Vagina (tissue), 2 donors: ENCODE measurements at regions not wholly inside any gene's neighbourhood (a gene's known extent, or its start where the extent isn't known, plus 50 kb on each side); places are given as distances from the start of the nearest gene placed in this dataset.

Experiments used
- DNase-seq, 2 donors: peaks; one replicate each; pipeline ENCODE4 v3.0.0-alpha.2; 2017; ENCODE audit errors: extremely low spot score in 2 of 2
- H3K27ac ChIP-seq: fragments of 200-600 bp; sonication (generic); one replicate; pipeline ENCODE4 v1.5.1; 2019
- H3K27me3 ChIP-seq: fragments of 200-600 bp; sonication (generic); one replicate; pipeline ENCODE4 v1.5.1; 2019
- H3K36me3 ChIP-seq, 2 donors: fragments of 200-600 bp; sonication (generic); one replicate each; pipeline ENCODE4 v1.5.1; 2017 to 2019
- H3K4me1 ChIP-seq: fragments of 200-600 bp; sonication (generic); one replicate; pipeline ENCODE4 v1.5.1; 2019
- H3K4me3 ChIP-seq, 2 donors: fragments of 200-600 bp; sonication (generic); 1 replicate in 1 of 2; 2 replicates in 1 of 2; pipeline ENCODE4 v1.5.1; 2016 to 2019
- H3K9me3 ChIP-seq: fragments of 200-600 bp; sonication (generic); one replicate; pipeline ENCODE4 v1.5.1; 2019
- CTCF ChIP-seq, 3 experiments: fragments of 450-650 bp in 2 of 3; fragments of 200-600 bp in 1 of 3; sonication (generic) in 1 of 3; IDR thresholded peaks; one replicate each; pipeline ENCODE4 v1.5.1; 2017 to 2019; ENCODE audit warnings: antibody characterized with exemption in 3 of 3, mild to moderate bottlenecking in 2 of 3, moderate library complexity in 2 of 3
- POLR2A ChIP-seq, 2 donors: fragments of 450-650 bp; IDR thresholded peaks; one replicate each; pipeline ENCODE4 v1.6.1; 2017; ENCODE audit warnings: antibody characterized with exemption in 2 of 2, mild to moderate bottlenecking in 2 of 2, moderate library complexity in 2 of 2
- POLR2AphosphoS5 ChIP-seq, 2 donors: sonication (generic); formaldehyde crosslinking; IDR thresholded peaks; one replicate each; pipeline ENCODE4 v1.9.0; 2017; ENCODE audit warnings: antibody characterized with exemption in 2 of 2, mild to moderate bottlenecking in 2 of 2, low read depth in 1 of 2; ENCODE audit not compliant: insufficient read depth in 1 of 2
- intact Hi-C: fragments of 100-400 bp; cut with DNase I; formaldehyde crosslinking; loops from one replicate; pipeline ENCODE4 v1.15.1; 2023

GRCh38 chr6:112800439-112800838 lies 453.3 kb downstream of the RFPL4B start:
- H3K36me3 ChIP-seq, result no peaks in the 10 kb centered on the region
- TF ChIP-seq CTCF (IDR thresholded peaks at IDR 0.05) (no peak), POLR2AphosphoS5 (IDR thresholded peaks at IDR 0.05; ENCODE audit: insufficient read depth in 1 of 2, low read depth in 1 of 2) (no peak), POLR2A (IDR thresholded peaks at IDR 0.05) (no peak)
- H3K27ac ChIP-seq, result no peak overlapping the region
- no peaks in the 10 kb centered on the region for H3K27me3 ChIP-seq
- DNase-seq, result no peak
- intact Hi-C loops, result no loop called here
- H3K4me3 ChIP-seq, result no peak overlapping the region
- peaks cover 6% of the 10 kb centered on the region for H3K4me1 ChIP-seq
- no peaks in the 10 kb centered on the region for H3K9me3 ChIP-seq

- Histone ChIP-seq H3K9me3 (no peaks in the 10 kb centered on the region), H3K4me1 (peaks cover 6% of the 10 kb centered on the region), H3K27ac (no peak overlapping the region), H3K36me3 (no peaks in the 10 kb centered on the region), H3K27me3 (no peaks in the 10 kb centered on the region), H3K4me3 (no peak overlapping the region)
- no peak for DNase-seq
- intact Hi-C loops, result no loop called here
- TF ChIP-seq POLR2A (IDR thresholded peaks at IDR 0.05) (no peak), POLR2AphosphoS5 (IDR thresholded peaks at IDR 0.05; ENCODE audit: insufficient read depth in 1 of 2, low read depth in 1 of 2) (no peak), CTCF (IDR thresholded peaks at IDR 0.05) (no peak)
Measured at GRCh38 chr6:112800916-112801315, 453.8 kb downstream of the RFPL4B start.

- no peak for DNase-seq
- no peak overlapping the region for H3K4me3 ChIP-seq
- intact Hi-C loops, result no loop called here
- H3K4me1 ChIP-seq, result peaks cover 6% of the 10 kb centered on the region
- no peaks in the 10 kb centered on the region for H3K27me3 ChIP-seq
- H3K36me3 ChIP-seq, result no peaks in the 10 kb centered on the region
- TF ChIP-seq POLR2AphosphoS5 (IDR thresholded peaks at IDR 0.05; ENCODE audit: insufficient read depth in 1 of 2, low read depth in 1 of 2), result no peak
- no peak for TF ChIP-seq POLR2A (IDR thresholded peaks at IDR 0.05)
- no peak for TF ChIP-seq CTCF (IDR thresholded peaks at IDR 0.05)
- H3K27ac ChIP-seq, result no peak overlapping the region
- no peaks in the 10 kb centered on the region for H3K9me3 ChIP-seq
Measured at GRCh38 chr6:112801468-112802080, 454.4 kb downstream of the RFPL4B start.

GRCh38 chr6:112802144-112802543 lies 455.0 kb downstream of the RFPL4B start:
- H3K9me3 ChIP-seq, result no peaks in the 10 kb centered on the region
- no peaks in the 10 kb centered on the region for H3K27me3 ChIP-seq
- intact Hi-C loops, result no loop called here
- no peak for TF ChIP-seq POLR2A (IDR thresholded peaks at IDR 0.05)
- no peak for TF ChIP-seq CTCF (IDR thresholded peaks at IDR 0.05)
- TF ChIP-seq POLR2AphosphoS5 (IDR thresholded peaks at IDR 0.05; ENCODE audit: insufficient read depth in 1 of 2, low read depth in 1 of 2), result no peak
- peaks cover 6% of the 10 kb centered on the region for H3K4me1 ChIP-seq
- H3K36me3 ChIP-seq, result no peaks in the 10 kb centered on the region
- H3K4me3 ChIP-seq, result no peak overlapping the region
- no peak for DNase-seq
- H3K27ac ChIP-seq, result no peak overlapping the region

- peaks cover 6% of the 10 kb centered on the region for H3K4me1 ChIP-seq
- no peaks in the 10 kb centered on the region for H3K36me3 ChIP-seq
- no peaks in the 10 kb centered on the region for H3K27me3 ChIP-seq
- no peak overlapping the region for H3K4me3 ChIP-seq
- H3K27ac ChIP-seq, result no peak overlapping the region
- no peaks in the 10 kb centered on the region for H3K9me3 ChIP-seq
- TF ChIP-seq CTCF (IDR thresholded peaks at IDR 0.05), result no peak
- no peak for TF ChIP-seq POLR2AphosphoS5 (IDR thresholded peaks at IDR 0.05; ENCODE audit: insufficient read depth in 1 of 2, low read depth in 1 of 2)
- no peak for TF ChIP-seq POLR2A (IDR thresholded peaks at IDR 0.05)
- intact Hi-C loops, result no loop called here
- DNase-seq, result no peak
Measured at GRCh38 chr6:112804638-112805330, 457.7 kb downstream of the RFPL4B start.
